ENCODE measurements at regions not wholly inside any gene's neighbourhood (a gene's known extent, or its start where the extent isn't known, plus 50 kb on each side); places are given as distances from the start of the nearest gene placed in this dataset.

- POLR2A ChIA-PET = no interaction called here
- TF ChIP-seq CTCF (IDR thresholded peaks at IDR 0.05; ENCODE audit: insufficient read depth, low read depth, low read length) = no peak
- H3K27me3 ChIP-seq (ENCODE audit: control insufficient read depth, insufficient read depth, low read length) = no peaks in the 10 kb centered on the region
- DNase-seq (ENCODE audit: low read depth) = no peak
- CTCF ChIA-PET = no interaction called here
- no peak overlapping the region for H3K4me3 ChIP-seq (ENCODE audit: low read depth, low read length)
- H3K36me3 ChIP-seq (ENCODE audit: control insufficient read depth, insufficient read depth, low read length) = no peaks in the 10 kb centered on the region
Observed at GRCh38 chr18:1581581-1581980, 676.9 kb downstream of the ADCYAP1 start.

- ChIA-PET CTCF (interaction anchor here (0.6 to 1.5 kb wide), 9 partner anchors 9 to 965 kb away, joined by 3 to 17 read pairs (median 4); no protein-coding TSS in a partner anchor), POLR2A (no interaction called here)
- Histone ChIP-seq H3K36me3 (ENCODE audit: control insufficient read depth, insufficient read depth, low read length) (no peaks in the 10 kb centered on the region), H3K27me3 (ENCODE audit: control insufficient read depth, insufficient read depth, low read length) (no peaks in the 10 kb centered on the region), H3K4me3 (ENCODE audit: low read depth, low read length) (no peak overlapping the region)
- DNase-seq (ENCODE audit: low read depth) = peak; percentile 0
- TF ChIP-seq CTCF (IDR thresholded peaks at IDR 0.05; ENCODE audit: insufficient read depth, low read depth, low read length) = peak; percentile 42
Observed at GRCh38 chr18:1585881-1586488, 681.3 kb downstream of the ADCYAP1 start.

GRCh38 chr18:1593091-1593490 lies 688.4 kb downstream of the ADCYAP1 start:
- no peak overlapping the region for H3K4me3 ChIP-seq (ENCODE audit: low read depth, low read length)
- no peak for DNase-seq (ENCODE audit: low read depth)
- no peak for TF ChIP-seq CTCF (IDR thresholded peaks at IDR 0.05; ENCODE audit: insufficient read depth, low read depth, low read length)
- ChIA-PET POLR2A (no interaction called here), CTCF (no interaction called here)
- no peaks in the 10 kb centered on the region for H3K27me3 ChIP-seq (ENCODE audit: control insufficient read depth, insufficient read depth, low read length)
- no peaks in the 10 kb centered on the region for H3K36me3 ChIP-seq (ENCODE audit: control insufficient read depth, insufficient read depth, low read length)

- ChIA-PET POLR2A (no interaction called here), CTCF (no interaction called here)
- DNase-seq (ENCODE audit: low read depth) = no peak
- TF ChIP-seq CTCF (IDR thresholded peaks at IDR 0.05; ENCODE audit: insufficient read depth, low read depth, low read length) = no peak
- no peaks in the 10 kb centered on the region for H3K27me3 ChIP-seq (ENCODE audit: control insufficient read depth, insufficient read depth, low read length)
- H3K36me3 ChIP-seq (ENCODE audit: control insufficient read depth, insufficient read depth, low read length) = no peaks in the 10 kb centered on the region
- H3K4me3 ChIP-seq (ENCODE audit: low read depth, low read length) = no peak overlapping the region
Observed at GRCh38 chr18:1595195-1595594, 690.5 kb downstream of the ADCYAP1 start.

- H3K4me3 ChIP-seq (ENCODE audit: low read depth, low read length) = no peak overlapping the region
- no peaks in the 10 kb centered on the region for H3K27me3 ChIP-seq (ENCODE audit: control insufficient read depth, insufficient read depth, low read length)
- ChIA-PET POLR2A (no interaction called here), CTCF (no interaction called here)
- DNase-seq (ENCODE audit: low read depth) = no peak
- no peaks in the 10 kb centered on the region for H3K36me3 ChIP-seq (ENCODE audit: control insufficient read depth, insufficient read depth, low read length)
- no peak for TF ChIP-seq CTCF (IDR thresholded peaks at IDR 0.05; ENCODE audit: insufficient read depth, low read depth, low read length)
Observed at GRCh38 chr18:1599196-1599595, 694.5 kb downstream of the ADCYAP1 start.

Measured in BJ (cell line).